ENCODE measurements at regions not wholly inside any gene's neighbourhood (a gene's known extent, or its start where the extent isn't known, plus 50 kb on each side); places are given as distances from the start of the nearest gene placed in this dataset.

DNA sequence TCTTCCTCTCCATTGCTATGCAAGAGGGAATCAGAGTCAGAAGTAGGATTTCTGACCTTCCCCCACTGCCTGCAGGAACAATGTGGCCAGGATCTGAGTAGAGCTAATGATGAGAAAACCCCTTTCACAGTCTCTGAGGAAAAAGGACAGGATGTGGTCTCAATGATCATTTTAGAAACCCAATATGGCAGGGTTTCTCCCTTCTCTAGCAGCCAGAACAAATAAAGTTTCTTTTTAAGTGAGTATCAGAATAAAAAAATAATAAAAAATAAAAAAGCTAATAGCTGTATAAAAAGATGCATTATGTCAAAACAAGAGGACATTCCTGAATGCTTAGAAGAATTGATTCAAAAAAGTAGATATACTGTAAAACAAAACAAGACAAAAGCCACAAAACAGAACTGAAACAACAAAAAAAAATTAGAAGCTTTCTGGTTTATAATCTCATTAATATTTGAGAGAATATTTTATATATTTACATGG, 1124.9 kb upstream of the ZEB2 start:
- Histone ChIP-seq H3K36me3 (no peaks in the 10 kb centered on the region), H3K27ac (no peak overlapping the region), H3K9me3 (no peaks in the 10 kb centered on the region), H3K27me3 (no peaks in the 10 kb centered on the region), H3K4me1 (no peaks in the 10 kb centered on the region), H3K4me3 (no peak overlapping the region)
- TF ChIP-seq, protein P1, sequence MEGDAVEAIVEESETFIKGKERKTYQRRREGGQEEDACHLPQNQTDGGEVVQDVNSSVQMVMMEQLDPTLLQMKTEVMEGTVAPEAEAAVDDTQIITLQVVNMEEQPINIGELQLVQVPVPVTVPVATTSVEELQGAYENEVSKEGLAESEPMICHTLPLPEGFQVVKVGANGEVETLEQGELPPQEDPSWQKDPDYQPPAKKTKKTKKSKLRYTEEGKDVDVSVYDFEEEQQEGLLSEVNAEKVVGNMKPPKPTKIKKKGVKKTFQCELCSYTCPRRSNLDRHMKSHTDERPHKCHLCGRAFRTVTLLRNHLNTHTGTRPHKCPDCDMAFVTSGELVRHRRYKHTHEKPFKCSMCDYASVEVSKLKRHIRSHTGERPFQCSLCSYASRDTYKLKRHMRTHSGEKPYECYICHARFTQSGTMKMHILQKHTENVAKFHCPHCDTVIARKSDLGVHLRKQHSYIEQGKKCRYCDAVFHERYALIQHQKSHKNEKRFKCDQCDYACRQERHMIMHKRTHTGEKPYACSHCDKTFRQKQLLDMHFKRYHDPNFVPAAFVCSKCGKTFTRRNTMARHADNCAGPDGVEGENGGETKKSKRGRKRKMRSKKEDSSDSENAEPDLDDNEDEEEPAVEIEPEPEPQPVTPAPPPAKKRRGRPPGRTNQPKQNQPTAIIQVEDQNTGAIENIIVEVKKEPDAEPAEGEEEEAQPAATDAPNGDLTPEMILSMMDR (IDR thresholded peaks at IDR 0.05), result no peak
- ATAC-seq (no peak), DNase-seq (no peak)
- intact Hi-C loops (cut with DNase I), result no loop called here

DNA sequence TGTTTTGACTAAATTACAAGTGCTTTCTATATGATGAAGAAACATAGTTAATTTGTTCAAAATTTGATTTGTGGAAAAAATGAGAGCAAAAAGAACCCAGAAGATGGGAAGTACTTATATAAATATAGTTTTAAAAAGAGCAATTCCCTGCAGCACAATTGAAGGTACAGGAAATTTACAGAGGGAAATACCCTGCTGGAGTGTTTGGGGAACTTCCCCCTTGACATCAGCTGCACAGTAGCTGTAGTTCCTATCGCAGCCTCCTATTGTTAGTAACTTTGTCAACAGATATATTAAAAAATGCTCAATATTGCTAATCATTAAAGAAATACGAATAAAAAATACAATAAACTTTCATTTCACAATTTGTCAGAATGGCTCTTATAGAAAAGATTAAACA, 1118.8 kb upstream of the ZEB2 start:
- no peaks in the 10 kb centered on the region for H3K27me3 ChIP-seq
- H3K36me3 ChIP-seq, result no peaks in the 10 kb centered on the region
- ATAC-seq (no peak), DNase-seq (no peak)
- intact Hi-C loops (cut with DNase I), result no loop called here
- H3K27ac ChIP-seq, result no peak overlapping the region
- H3K4me1 ChIP-seq, result peaks cover 0 to 10% of the 10 kb centered on the region in 2 donors
- no peaks in the 10 kb centered on the region for H3K9me3 ChIP-seq
- TF ChIP-seq, protein P1 (IDR thresholded peaks at IDR 0.05), result peak in 1 of 2 donors; percentile 38
- H3K4me3 ChIP-seq, result no peak overlapping the region

DNA sequence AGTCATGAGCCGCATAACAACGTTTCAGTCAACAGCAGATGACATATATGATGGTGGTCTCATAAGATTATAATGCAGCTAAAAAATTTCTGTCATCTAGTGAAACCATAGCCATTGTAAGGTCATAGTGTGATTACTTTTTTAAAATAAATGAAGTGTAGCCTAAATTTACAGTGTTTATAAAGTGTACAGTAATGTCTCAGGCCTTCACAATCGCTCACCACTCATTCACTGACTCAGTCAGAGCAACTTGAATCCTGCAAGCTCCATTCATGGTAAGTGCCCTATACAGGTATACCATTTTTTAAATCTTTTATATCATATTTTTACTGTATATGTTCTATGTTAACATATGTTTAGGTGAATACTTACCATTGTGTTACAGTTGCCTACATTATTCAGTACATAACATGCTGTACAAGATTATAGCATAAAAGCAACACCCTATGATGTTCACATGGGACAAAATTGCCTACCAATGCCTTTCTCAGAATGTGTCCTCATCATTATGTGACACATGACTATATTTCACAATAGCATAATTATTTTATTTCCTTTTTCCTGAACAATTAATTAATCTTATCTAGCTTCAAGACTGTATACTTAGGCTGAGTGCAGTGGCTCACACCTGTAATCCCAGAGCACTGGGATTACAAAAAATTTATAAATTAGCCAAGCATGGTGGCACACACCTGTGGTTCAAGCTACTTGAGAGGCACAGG, 1115.9 kb upstream of the ZEB2 start:
- intact Hi-C loops (cut with DNase I), result no loop called here
- no peaks in the 10 kb centered on the region for H3K27me3 ChIP-seq
- H3K36me3 ChIP-seq, result no peaks in the 10 kb centered on the region
- H3K27ac ChIP-seq, result no peak overlapping the region
- DNase-seq, result no peak
- H3K4me1 ChIP-seq, result peaks cover 0 to 10% of the 10 kb centered on the region in 2 donors
- TF ChIP-seq, protein P1 (IDR thresholded peaks at IDR 0.05), result no peak
- no peak overlapping the region for H3K4me3 ChIP-seq
- ATAC-seq, result no peak
- no peaks in the 10 kb centered on the region for H3K9me3 ChIP-seq

DNA sequence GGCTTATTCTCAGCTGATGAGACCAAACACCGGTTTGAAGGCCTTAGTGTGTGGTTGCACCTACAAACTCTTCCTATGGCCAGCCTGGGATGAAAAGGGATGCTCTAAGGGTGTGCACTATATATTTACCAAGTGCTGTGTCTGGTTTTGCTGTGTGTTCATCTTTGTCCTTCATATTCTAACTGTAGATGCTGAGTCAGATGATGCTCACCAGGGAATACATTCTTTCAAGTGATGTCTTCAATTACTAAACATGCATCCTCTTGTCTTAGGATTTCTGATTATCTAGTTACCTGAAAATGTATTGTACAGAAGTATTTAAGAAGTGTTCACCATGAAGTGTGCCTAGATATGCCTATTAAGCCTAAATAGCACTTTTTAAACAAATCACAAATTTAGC, 1111.6 kb upstream of the ZEB2 start:
- intact Hi-C loops (cut with DNase I), result no loop called here
- no peaks in the 10 kb centered on the region for H3K4me1 ChIP-seq
- H3K27ac ChIP-seq, result no peak overlapping the region
- no peak overlapping the region for H3K4me3 ChIP-seq
- no peak for DNase-seq
- no peak for ATAC-seq
- no peaks in the 10 kb centered on the region for H3K9me3 ChIP-seq
- H3K36me3 ChIP-seq, result no peaks in the 10 kb centered on the region
- TF ChIP-seq, protein P1 (IDR thresholded peaks at IDR 0.05), result no peak
- H3K27me3 ChIP-seq, result no peaks in the 10 kb centered on the region

DNA sequence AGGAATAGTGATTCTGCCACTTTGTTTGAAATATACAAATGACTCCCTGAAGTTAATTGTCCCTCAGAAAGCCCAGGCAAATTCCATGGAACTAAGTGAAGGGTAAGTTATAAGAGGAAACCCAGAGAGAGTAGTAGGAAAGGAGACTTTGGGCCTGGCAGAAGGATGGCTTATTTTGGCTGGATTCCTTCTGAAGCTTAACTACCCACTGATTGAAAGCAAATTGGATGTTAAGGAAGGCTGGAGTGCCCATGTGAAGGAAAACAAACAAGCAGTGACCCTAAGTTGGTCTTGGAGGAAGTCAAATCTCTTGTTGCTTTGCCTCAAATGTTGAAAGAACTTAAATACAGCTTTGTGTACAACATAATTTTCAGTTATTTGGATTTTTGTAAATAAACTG, 1106.4 kb upstream of the ZEB2 start:
- ATAC-seq, result no peak
- Histone ChIP-seq H3K36me3 (no peaks in the 10 kb centered on the region), H3K4me1 (no peaks in the 10 kb centered on the region), H3K9me3 (no peaks in the 10 kb centered on the region), H3K27me3 (no peaks in the 10 kb centered on the region), H3K4me3 (no peak overlapping the region), H3K27ac (no peak overlapping the region)
- intact Hi-C loops (cut with DNase I), result no loop called here
- TF ChIP-seq, protein P1 (IDR thresholded peaks at IDR 0.05), result no peak
- no peak for DNase-seq

Measured in left lung (tissue), 4 donors.